ENCODE measurements at regions not wholly inside any gene's neighbourhood (a gene's known extent, or its start where the extent isn't known, plus 50 kb on each side); places are given as distances from the start of the nearest gene placed in this dataset.

- DNase-seq (ENCODE audit: low read depth) = no peak
Observed at GRCh38 chr4:178288462-178288861, 846.2 kb upstream of the AGA start.

- no peak for DNase-seq (ENCODE audit: low read depth)
Observed at GRCh38 chr4:178293601-178294000, 851.4 kb upstream of the AGA start.

- no peak for DNase-seq (ENCODE audit: low read depth)
Observed at GRCh38 chr4:178296669-178297068, 854.4 kb upstream of the AGA start.

- no peak for DNase-seq (ENCODE audit: low read depth)
Observed at GRCh38 chr4:178306565-178306964, 864.3 kb upstream of the AGA start.

GRCh38 chr4:178309890-178310289, 867.7 kb upstream of the AGA start:
- no peak for DNase-seq (ENCODE audit: low read depth)

GRCh38 chr4:178311997-178312396, 869.8 kb upstream of the AGA start:
- DNase-seq (ENCODE audit: low read depth) = no peak

- no peak for DNase-seq (ENCODE audit: low read depth)
Observed at GRCh38 chr4:178314287-178314686, 872.0 kb upstream of the AGA start.

GRCh38 chr4:178316211-178316610, 874.0 kb upstream of the AGA start:
- no peak for DNase-seq (ENCODE audit: low read depth)

- no peak for DNase-seq (ENCODE audit: low read depth)
Observed at GRCh38 chr4:178320003-178320402, 877.8 kb upstream of the AGA start.

- no peak for DNase-seq (ENCODE audit: low read depth)
Observed at GRCh38 chr4:178322524-178323183, 880.4 kb upstream of the AGA start.

GRCh38 chr4:178329226-178329872, 887.1 kb upstream of the AGA start:
- no peak for DNase-seq (ENCODE audit: low read depth)

- DNase-seq (ENCODE audit: low read depth) = no peak
Observed at GRCh38 chr4:178333355-178333754, 891.1 kb upstream of the AGA start.

GRCh38 chr4:178339769-178340168, 897.5 kb upstream of the AGA start:
- no peak for DNase-seq (ENCODE audit: low read depth)

- DNase-seq (ENCODE audit: low read depth) = no peak
Observed at GRCh38 chr4:178340468-178340867, 898.2 kb upstream of the AGA start.

- no peak for DNase-seq (ENCODE audit: low read depth)
Observed at GRCh38 chr4:178344096-178344495, 901.9 kb upstream of the AGA start.

GRCh38 chr4:178347111-178347510, 904.9 kb upstream of the AGA start:
- DNase-seq (ENCODE audit: low read depth) = no peak

GRCh38 chr4:178349601-178350000, 907.4 kb upstream of the AGA start:
- DNase-seq (ENCODE audit: low read depth) = no peak

- DNase-seq (ENCODE audit: low read depth) = no peak
Observed at GRCh38 chr4:178351185-178351584, 908.9 kb upstream of the AGA start.

- DNase-seq (ENCODE audit: low read depth) = no peak
Observed at GRCh38 chr4:178356725-178357124, 914.5 kb upstream of the AGA start.

- DNase-seq (ENCODE audit: low read depth) = no peak
Observed at GRCh38 chr4:178385481-178385880, 943.2 kb upstream of the AGA start.

- DNase-seq (ENCODE audit: low read depth) = no peak
Observed at GRCh38 chr4:178387756-178388155, 945.5 kb upstream of the AGA start.

- DNase-seq (ENCODE audit: low read depth) = no peak
Observed at GRCh38 chr4:178395798-178396197, 953.6 kb upstream of the AGA start.

- DNase-seq (ENCODE audit: low read depth) = no peak
Observed at GRCh38 chr4:178412455-178412854, 970.2 kb upstream of the AGA start.

- no peak for DNase-seq (ENCODE audit: low read depth)
Observed at GRCh38 chr4:178414042-178414441, 971.8 kb upstream of the AGA start.
